HUES6 (cell line): ENCODE measurements at regions not wholly inside any gene's neighbourhood (a gene's known extent, or its start where the extent isn't known, plus 50 kb on each side); places are given as distances from the start of the nearest gene placed in this dataset.

ENCODE experiments used
- H3K27ac ChIP-seq: 2 replicates; pipeline ENCODE4 v1.7.0; 2013; ENCODE audit warnings: low read depth, mild to moderate bottlenecking, low read length, inconsistent platforms
- H3K27me3 ChIP-seq: 2 replicates; pipeline ENCODE4 v1.6.1; 2013; ENCODE audit warnings: low read length; ENCODE audit not compliant: control insufficient read depth, insufficient read depth
- H3K36me3 ChIP-seq: 2 replicates; pipeline ENCODE4 v1.6.1; 2013; ENCODE audit warnings: low read length; ENCODE audit not compliant: control insufficient read depth, insufficient read depth
- H3K4me1 ChIP-seq: 2 replicates; pipeline ENCODE4 v1.6.1; 2013; ENCODE audit warnings: low read length; ENCODE audit not compliant: control insufficient read depth, insufficient read depth
- H3K4me3 ChIP-seq: 2 replicates; pipeline ENCODE4 v1.5.1; 2013; ENCODE audit warnings: low read depth, low read length
- H3K9ac ChIP-seq: one replicate; pipeline ENCODE4 v1.6.1; 2013; ENCODE audit warnings: mild to moderate bottlenecking, low read length
- H3K9me3 ChIP-seq: 2 replicates; pipeline ENCODE4 v1.6.1; 2013; ENCODE audit warnings: low read depth, low read length; ENCODE audit not compliant: control insufficient read depth, insufficient read depth

- Histone ChIP-seq H3K36me3 (no peaks in the 10 kb centered on the region), H3K4me3 (no peak overlapping the region), H3K27me3 (no peaks in the 10 kb centered on the region), H3K9me3 (peaks cover 2% of the 10 kb centered on the region; the same call in 1 of the 2 replicates), H3K9ac (no peak overlapping the region), H3K4me1 (peaks cover 6% of the 10 kb centered on the region), H3K27ac (no peak overlapping the region)
Measured at GRCh38 chr9:99578666-99579065, 243.0 kb upstream of the NR4A3 start.

GRCh38 chr9:99579964-99580363 lies 241.7 kb upstream of the NR4A3 start:
- no peak overlapping the region for H3K9ac ChIP-seq
- H3K9me3 ChIP-seq: peaks cover 11% of the 10 kb centered on the region
- no peaks in the 10 kb centered on the region for H3K27me3 ChIP-seq
- no peaks in the 10 kb centered on the region for H3K36me3 ChIP-seq
- no peak overlapping the region for H3K4me3 ChIP-seq
- no peak overlapping the region for H3K27ac ChIP-seq
- H3K4me1 ChIP-seq: peaks cover 6% of the 10 kb centered on the region

GRCh38 chr9:99582814-99583213 lies 238.9 kb upstream of the NR4A3 start:
- Histone ChIP-seq H3K36me3 (no peaks in the 10 kb centered on the region), H3K9ac (no peak overlapping the region), H3K4me1 (no peaks in the 10 kb centered on the region), H3K27me3 (no peaks in the 10 kb centered on the region), H3K4me3 (no peak overlapping the region), H3K27ac (no peak overlapping the region), H3K9me3 (peaks cover 11% of the 10 kb centered on the region)

- no peaks in the 10 kb centered on the region for H3K27me3 ChIP-seq
- peaks cover 11% of the 10 kb centered on the region for H3K9me3 ChIP-seq
- H3K4me1 ChIP-seq: no peaks in the 10 kb centered on the region
- H3K27ac ChIP-seq: no peak overlapping the region
- no peak overlapping the region for H3K4me3 ChIP-seq
- H3K36me3 ChIP-seq: no peaks in the 10 kb centered on the region
- H3K9ac ChIP-seq: no peak overlapping the region
Measured at GRCh38 chr9:99588299-99588698, 233.4 kb upstream of the NR4A3 start.

GRCh38 chr9:99588747-99589146 lies 232.9 kb upstream of the NR4A3 start:
- H3K27me3 ChIP-seq: no peaks in the 10 kb centered on the region
- H3K36me3 ChIP-seq: no peaks in the 10 kb centered on the region
- H3K9me3 ChIP-seq: peaks cover 8% of the 10 kb centered on the region
- no peak overlapping the region for H3K9ac ChIP-seq
- H3K4me1 ChIP-seq: no peaks in the 10 kb centered on the region
- H3K4me3 ChIP-seq: no peak overlapping the region
- no peak overlapping the region for H3K27ac ChIP-seq

GRCh38 chr9:99590410-99590809 lies 231.3 kb upstream of the NR4A3 start:
- H3K4me1 ChIP-seq: no peaks in the 10 kb centered on the region
- no peak overlapping the region for H3K27ac ChIP-seq
- H3K9ac ChIP-seq: no peak overlapping the region
- H3K4me3 ChIP-seq: no peak overlapping the region
- no peaks in the 10 kb centered on the region for H3K36me3 ChIP-seq
- no peaks in the 10 kb centered on the region for H3K27me3 ChIP-seq
- H3K9me3 ChIP-seq: no peaks in the 10 kb centered on the region

GRCh38 chr9:99590840-99591239 lies 230.8 kb upstream of the NR4A3 start:
- no peak overlapping the region for H3K4me3 ChIP-seq
- no peak overlapping the region for H3K9ac ChIP-seq
- no peaks in the 10 kb centered on the region for H3K9me3 ChIP-seq
- H3K27me3 ChIP-seq: no peaks in the 10 kb centered on the region
- H3K27ac ChIP-seq: no peak overlapping the region
- no peaks in the 10 kb centered on the region for H3K4me1 ChIP-seq
- H3K36me3 ChIP-seq: no peaks in the 10 kb centered on the region

- no peaks in the 10 kb centered on the region for H3K9me3 ChIP-seq
- H3K4me3 ChIP-seq: no peak overlapping the region
- no peak overlapping the region for H3K9ac ChIP-seq
- no peak overlapping the region for H3K27ac ChIP-seq
- no peaks in the 10 kb centered on the region for H3K4me1 ChIP-seq
- no peaks in the 10 kb centered on the region for H3K27me3 ChIP-seq
- no peaks in the 10 kb centered on the region for H3K36me3 ChIP-seq
Measured at GRCh38 chr9:99591770-99592169, 229.9 kb upstream of the NR4A3 start.

GRCh38 chr9:99592834-99593574 lies 228.7 kb upstream of the NR4A3 start:
- no peaks in the 10 kb centered on the region for H3K9me3 ChIP-seq
- no peak overlapping the region for H3K27ac ChIP-seq
- no peak overlapping the region for H3K4me3 ChIP-seq
- H3K4me1 ChIP-seq: no peaks in the 10 kb centered on the region
- no peak overlapping the region for H3K9ac ChIP-seq
- no peaks in the 10 kb centered on the region for H3K36me3 ChIP-seq
- no peaks in the 10 kb centered on the region for H3K27me3 ChIP-seq

- Histone ChIP-seq H3K9me3 (no peaks in the 10 kb centered on the region), H3K27ac (no peak overlapping the region), H3K4me3 (no peak overlapping the region), H3K9ac (no peak overlapping the region), H3K4me1 (no peaks in the 10 kb centered on the region), H3K27me3 (no peaks in the 10 kb centered on the region), H3K36me3 (no peaks in the 10 kb centered on the region)
Measured at GRCh38 chr9:99593610-99594009, 228.1 kb upstream of the NR4A3 start.

- Histone ChIP-seq H3K9ac (no peak overlapping the region), H3K4me1 (no peaks in the 10 kb centered on the region)
Measured at GRCh38 chr9:99594056-99594780, 227.5 kb upstream of the NR4A3 start.

More at GRCh38 chr9:99594056-99594780, 227.5 kb upstream of the NR4A3 start:
- H3K9me3 ChIP-seq: no peaks in the 10 kb centered on the region
- no peaks in the 10 kb centered on the region for H3K36me3 ChIP-seq
- H3K27me3 ChIP-seq: no peaks in the 10 kb centered on the region
- H3K27ac ChIP-seq: no peak overlapping the region
- H3K4me3 ChIP-seq: no peak overlapping the region
